Astrocyte (in vitro differentiated cells and primary cell): ENCODE measurements at regions not wholly inside any gene's neighbourhood (a gene's known extent, or its start where the extent isn't known, plus 50 kb on each side); places are given as distances from the start of the nearest gene placed in this dataset.

Source experiments
- CTCF ChIP-seq: IDR thresholded peaks from 2 replicates; pipeline ENCODE4 v1.5.1; 2011; ENCODE audit warnings: low read depth, mild to moderate bottlenecking, inconsistent platforms, low read length, moderate library complexity; ENCODE audit not compliant: insufficient read depth
- EZH2 ChIP-seq: IDR thresholded peaks from 2 replicates; pipeline ENCODE4 v1.6.1; 2012; ENCODE audit warnings: mild to moderate bottlenecking, low read length, inconsistent platforms; ENCODE audit not compliant: insufficient read depth

GRCh38 chr10:1873661-1874315 lies 136.5 kb upstream of the ADARB2 start:
- TF ChIP-seq CTCF (no peak), EZH2 (no peak)
